Smooth muscle cell (in vitro differentiated cells): ENCODE measurements at regions not wholly inside any gene's neighbourhood (a gene's known extent, or its start where the extent isn't known, plus 50 kb on each side); places are given as distances from the start of the nearest gene placed in this dataset.

Experiments used
- DNase-seq: peaks from one replicate; lab custom pipeline; 2025; ENCODE audit not compliant: unreplicated experiment; lab: John Stamatoyannopoulos, UW
- H2AFZ ChIP-seq: fragments of 200-600 bp; sonication (generic); 2 replicates; pipeline ENCODE4 v1.6.0; 2016; ENCODE audit warnings: antibody characterized with exemption, low read depth, mild to moderate bottlenecking
- H3F3A ChIP-seq: fragments of 200-600 bp; sonication (generic); 2 replicates; pipeline ENCODE4 v1.6.0; 2017; ENCODE audit warnings: antibody characterized with exemption, low read depth
- H3K27ac ChIP-seq: fragments of 200-600 bp; sonication (generic); 2 replicates; pipeline ENCODE4 v1.5.1; 2016; ENCODE audit warnings: low read depth, mild to moderate bottlenecking
- H3K27me3 ChIP-seq: fragments of 200-600 bp; sonication (generic); 2 replicates; pipeline ENCODE4 v1.6.1; 2016; ENCODE audit warnings: low read depth, mild to moderate bottlenecking
- H3K36me3 ChIP-seq: fragments of 200-600 bp; sonication (generic); 2 replicates; pipeline ENCODE4 v1.5.1; 2016; ENCODE audit warnings: low read depth
- H3K4me1 ChIP-seq: fragments of 200-600 bp; sonication (generic); 2 replicates; pipeline ENCODE4 v1.5.1; 2016; ENCODE audit warnings: low read depth
- H3K4me2 ChIP-seq: fragments of 200-600 bp; sonication (generic); 2 replicates; pipeline ENCODE4 v1.6.0; 2016; ENCODE audit warnings: mild to moderate bottlenecking
- H3K4me3 ChIP-seq: fragments of 200-600 bp; sonication (generic); 2 replicates; pipeline ENCODE4 v1.5.1; 2016; ENCODE audit warnings: mild to moderate bottlenecking
- H3K79me2 ChIP-seq: fragments of 200-600 bp; sonication (generic); 2 replicates; pipeline ENCODE4 v1.6.0; 2016; ENCODE audit warnings: low read depth, mild to moderate bottlenecking
- H3K9ac ChIP-seq: fragments of 200-600 bp; sonication (generic); 2 replicates; pipeline ENCODE4 v1.6.0; 2016; ENCODE audit warnings: low read depth
- H3K9me3 ChIP-seq: fragments of 200-600 bp; sonication (generic); replicated peaks from 2 replicates; pipeline ENCODE4 v1.5.1; 2016; ENCODE audit warnings: low read depth
- H4K20me1 ChIP-seq: fragments of 200-600 bp; sonication (generic); 2 replicates; pipeline ENCODE4 v1.6.0; 2016; ENCODE audit warnings: low read depth
- WGBS: methylation state at CpG from one replicate; pipeline ENCODE4 v1.1.7; 2016; ENCODE audit warnings: low lambda C conversion rate; 5-methylcytosine and 5-hydroxymethylcytosine counted together
- TF ChIP-seq, protein P1 (sequence below): fragments of 200-600 bp; sonication (generic); IDR thresholded peaks from 2 replicates; pipeline ENCODE4 v1.5.1; 2017; ENCODE audit warnings: borderline replicate concordance, mild to moderate bottlenecking, antibody characterized with exemption; ENCODE audit not compliant: insufficient read depth, poor library complexity, severe bottlenecking

DNA sequence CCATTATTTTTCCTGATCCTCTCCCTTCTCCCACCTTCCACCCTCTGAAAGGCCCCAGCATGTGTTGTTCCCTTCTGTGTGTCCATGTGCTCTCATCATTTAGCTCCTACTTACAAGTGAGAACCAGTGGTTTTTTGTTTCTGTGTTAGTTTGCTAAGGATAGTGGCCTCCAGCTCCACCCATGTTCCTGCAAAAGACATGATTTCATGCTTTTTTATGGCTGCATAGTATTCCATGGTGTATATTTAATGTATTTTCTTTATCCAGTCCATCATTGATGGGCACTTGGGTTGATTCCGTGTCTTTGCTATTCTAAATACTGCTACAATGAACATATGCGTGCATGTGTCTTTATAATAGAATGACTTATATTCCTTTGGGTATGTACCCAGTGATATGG lies 89.4 kb upstream of the C1orf174 start:
- Histone ChIP-seq H3K79me2 (no peaks in the 10 kb centered on the region), H4K20me1 (no peaks in the 10 kb centered on the region), H3K27me3 (no peaks in the 10 kb centered on the region), H3K4me2 (no peak overlapping the region), H3K4me1 (no peaks in the 10 kb centered on the region), H3K36me3 (no peaks in the 10 kb centered on the region), H3K4me3 (no peak overlapping the region), H2AFZ (no peak overlapping the region), H3K27ac (no peak overlapping the region), H3K9me3 (no peaks in the 10 kb centered on the region), H3K9ac (no peak overlapping the region), H3F3A (no peaks in the 10 kb centered on the region)
- WGBS = 89% methylated on average over 2 of the region's 2 CpGs
- DNase-seq = no peak
- TF ChIP-seq, protein P1, sequence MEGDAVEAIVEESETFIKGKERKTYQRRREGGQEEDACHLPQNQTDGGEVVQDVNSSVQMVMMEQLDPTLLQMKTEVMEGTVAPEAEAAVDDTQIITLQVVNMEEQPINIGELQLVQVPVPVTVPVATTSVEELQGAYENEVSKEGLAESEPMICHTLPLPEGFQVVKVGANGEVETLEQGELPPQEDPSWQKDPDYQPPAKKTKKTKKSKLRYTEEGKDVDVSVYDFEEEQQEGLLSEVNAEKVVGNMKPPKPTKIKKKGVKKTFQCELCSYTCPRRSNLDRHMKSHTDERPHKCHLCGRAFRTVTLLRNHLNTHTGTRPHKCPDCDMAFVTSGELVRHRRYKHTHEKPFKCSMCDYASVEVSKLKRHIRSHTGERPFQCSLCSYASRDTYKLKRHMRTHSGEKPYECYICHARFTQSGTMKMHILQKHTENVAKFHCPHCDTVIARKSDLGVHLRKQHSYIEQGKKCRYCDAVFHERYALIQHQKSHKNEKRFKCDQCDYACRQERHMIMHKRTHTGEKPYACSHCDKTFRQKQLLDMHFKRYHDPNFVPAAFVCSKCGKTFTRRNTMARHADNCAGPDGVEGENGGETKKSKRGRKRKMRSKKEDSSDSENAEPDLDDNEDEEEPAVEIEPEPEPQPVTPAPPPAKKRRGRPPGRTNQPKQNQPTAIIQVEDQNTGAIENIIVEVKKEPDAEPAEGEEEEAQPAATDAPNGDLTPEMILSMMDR = no peak

DNA sequence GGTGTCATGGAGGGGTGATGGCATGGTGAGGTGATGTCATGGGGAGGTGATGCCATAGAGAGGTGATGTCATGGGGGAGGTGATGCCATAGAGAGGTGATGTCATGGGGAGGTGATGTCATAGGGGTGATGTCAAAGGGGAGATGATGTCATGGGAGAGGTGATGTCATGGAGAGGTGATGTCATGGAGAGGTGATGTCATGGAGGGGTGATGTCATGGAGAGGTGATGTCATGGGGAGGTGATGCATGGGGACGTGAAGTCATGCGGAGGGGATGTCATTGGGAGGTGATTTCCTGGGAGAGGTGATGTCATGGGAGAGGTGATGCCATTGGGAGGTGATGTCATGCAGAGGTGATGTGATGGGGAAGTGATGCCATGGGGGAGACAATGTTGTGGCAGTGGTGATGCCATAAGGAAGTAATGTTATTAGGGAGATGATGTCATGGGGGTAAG lies 92.1 kb upstream of the C1orf174 start:
- no peaks in the 10 kb centered on the region for H3K27me3 ChIP-seq
- no peak overlapping the region for H3K4me3 ChIP-seq
- no peaks in the 10 kb centered on the region for H3K4me1 ChIP-seq
- H3K79me2 ChIP-seq = no peaks in the 10 kb centered on the region
- TF ChIP-seq, protein P1 = no peak
- no peak overlapping the region for H2AFZ ChIP-seq
- H3K9me3 ChIP-seq = no peaks in the 10 kb centered on the region
- DNase-seq = no peak
- no peak overlapping the region for H3K27ac ChIP-seq
- no peaks in the 10 kb centered on the region for H4K20me1 ChIP-seq
- no peak overlapping the region for H3K9ac ChIP-seq
- H3K36me3 ChIP-seq = no peaks in the 10 kb centered on the region
- H3K4me2 ChIP-seq = no peak overlapping the region
- H3F3A ChIP-seq = no peaks in the 10 kb centered on the region
- WGBS = 100% methylated on average over 2 of the region's 2 CpGs

DNA sequence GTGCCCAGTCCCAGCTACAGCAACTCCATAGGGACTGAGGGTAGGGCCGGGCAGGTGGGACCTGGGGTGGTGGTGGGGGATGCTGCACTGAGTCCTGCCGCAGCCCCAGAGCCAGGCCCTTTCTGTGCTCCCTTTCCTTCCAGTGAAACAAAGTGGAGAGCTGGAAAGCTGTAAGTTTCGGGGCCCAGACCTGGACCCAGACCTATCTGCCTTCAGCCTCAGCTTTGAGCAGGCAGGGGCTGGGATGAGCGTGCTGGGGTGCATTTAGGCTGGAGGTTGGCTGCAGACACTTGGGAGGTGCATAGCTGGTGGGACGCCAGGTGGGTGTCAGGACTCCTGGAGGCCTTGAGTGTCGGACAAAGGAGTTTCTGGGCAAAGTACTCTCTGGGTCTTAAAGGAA lies 92.7 kb upstream of the C1orf174 start:
- Histone ChIP-seq H3K4me1 (no peaks in the 10 kb centered on the region), H3K27me3 (no peaks in the 10 kb centered on the region), H3K79me2 (no peaks in the 10 kb centered on the region), H3K9me3 (no peaks in the 10 kb centered on the region), H2AFZ (no peak overlapping the region), H3F3A (no peaks in the 10 kb centered on the region), H3K36me3 (no peaks in the 10 kb centered on the region), H3K27ac (no peak overlapping the region), H3K4me3 (no peak overlapping the region), H4K20me1 (no peaks in the 10 kb centered on the region), H3K9ac (no peak overlapping the region), H3K4me2 (no peak overlapping the region)
- TF ChIP-seq, protein P1 = no peak
- DNase-seq = no peak
- 93% methylated on average over 6 of the region's 6 CpGs for WGBS

DNA sequence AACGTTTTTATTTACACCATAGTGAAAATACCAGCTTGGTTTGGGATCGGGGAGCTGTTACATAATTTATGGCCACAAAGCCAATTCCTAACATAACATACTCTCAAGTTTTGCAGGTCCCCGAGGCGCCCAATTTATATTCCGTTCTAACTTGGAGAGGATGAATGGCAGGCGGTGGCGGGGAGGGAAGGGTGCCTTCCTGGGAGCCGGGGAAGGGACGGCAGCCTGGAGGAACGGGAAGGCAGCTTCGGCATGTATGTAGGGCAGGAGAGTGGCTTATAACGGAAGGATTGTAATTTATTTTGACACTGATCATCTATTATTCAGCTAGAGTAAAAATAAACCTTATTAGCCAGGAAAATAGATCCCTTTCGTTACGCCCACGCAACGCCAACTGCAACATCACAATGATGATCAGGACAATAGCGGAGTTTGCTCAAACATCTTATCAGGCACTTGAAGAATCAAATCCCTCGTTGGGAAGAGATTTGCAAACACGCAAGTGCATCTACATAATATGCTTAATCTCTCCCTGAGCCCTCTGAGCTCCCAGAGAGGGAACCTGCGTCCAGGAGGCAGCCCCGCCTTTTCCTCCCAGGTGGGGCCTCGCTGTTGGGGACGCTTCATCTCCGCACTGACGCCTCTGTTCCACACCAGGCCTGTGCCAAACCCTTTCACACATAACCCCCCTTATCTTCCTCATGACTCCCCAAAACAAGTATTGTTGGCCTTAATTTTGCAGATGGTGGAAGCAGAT lies 93.7 kb upstream of the C1orf174 start:
- TF ChIP-seq, protein P1 = no peak
- no peak for DNase-seq
- WGBS = 87% methylated on average over 25 of the region's 25 CpGs

More for the DNA sequence above, 93.7 kb upstream of the C1orf174 start:
- H3K27me3 ChIP-seq = no peaks in the 10 kb centered on the region
- H4K20me1 ChIP-seq = no peaks in the 10 kb centered on the region
- no peak overlapping the region for H3K27ac ChIP-seq
- H3K4me1 ChIP-seq = no peaks in the 10 kb centered on the region
- H3K79me2 ChIP-seq = no peaks in the 10 kb centered on the region
- no peak overlapping the region for H2AFZ ChIP-seq
- no peaks in the 10 kb centered on the region for H3F3A ChIP-seq
- H3K4me2 ChIP-seq = no peak overlapping the region
- no peak overlapping the region for H3K9ac ChIP-seq
- no peak overlapping the region for H3K4me3 ChIP-seq
- no peaks in the 10 kb centered on the region for H3K9me3 ChIP-seq
- H3K36me3 ChIP-seq = no peaks in the 10 kb centered on the region
